Upper lobe of left lung (tissue), 6 donors: ENCODE measurements at regions not wholly inside any gene's neighbourhood (a gene's known extent, or its start where the extent isn't known, plus 50 kb on each side); places are given as distances from the start of the nearest gene placed in this dataset.

Experiments
- ATAC-seq, 2 donors: fragments of 200-7000 bp; cut with Tn5 transposase; one replicate each; pipeline ENCODE4 v1.9.1; 2022; ENCODE audit warnings: mild to moderate bottlenecking in 2 of 2, moderate library complexity in 2 of 2; ENCODE audit not compliant: low FRiP score in 2 of 2
- DNase-seq, 2 donors: peaks; one replicate each; pipeline ENCODE4 v3.0.0-alpha.2; 2019 to 2020
- H3K27ac ChIP-seq, 4 donors: fragments of 200-600 bp; sonication (generic); one replicate each; pipeline ENCODE4 v1.5.1; 2016 to 2019
- H3K27me3 ChIP-seq, 4 donors: fragments of 200-600 bp; sonication (generic); one replicate each; pipeline ENCODE4 v1.5.1; 2017 to 2019
- H3K36me3 ChIP-seq, 4 donors: fragments of 200-600 bp; sonication (generic); one replicate each; pipeline ENCODE4 v1.5.1; 2016 to 2019
- H3K4me1 ChIP-seq, 4 donors: fragments of 200-600 bp; sonication (generic); one replicate each; pipeline ENCODE4 v1.5.1; 2018 to 2019
- H3K4me3 ChIP-seq, 4 donors: fragments of 200-600 bp; sonication (generic); one replicate each; pipeline ENCODE4 v1.5.1; 2017 to 2019; ENCODE audit warnings: mild to moderate bottlenecking in 2 of 4, moderate library complexity in 1 of 4
- H3K9me3 ChIP-seq, 4 donors: fragments of 200-600 bp; sonication (generic); one replicate each; pipeline ENCODE4 v1.5.1; 2018 to 2019
- EP300 ChIP-seq, 4 donors: sonication (generic); formaldehyde crosslinking; IDR thresholded peaks; one replicate each; pipeline ENCODE4 v1.5.1; 2017; ENCODE audit warnings: antibody characterized with exemption in 4 of 4, control low read depth in 2 of 4
- POLR2A ChIP-seq, 4 donors: fragments of 450-650 bp; IDR thresholded peaks; one replicate each; pipeline ENCODE4 v1.5.1; 2016 to 2017; ENCODE audit warnings: antibody characterized with exemption in 4 of 4, mild to moderate bottlenecking in 2 of 4
- POLR2AphosphoS5 ChIP-seq, 2 donors: sonication (generic); formaldehyde crosslinking; IDR thresholded peaks; one replicate each; pipeline ENCODE4 v1.5.1; 2017; ENCODE audit warnings: antibody characterized with exemption in 2 of 2
- WGBS, 2 donors: methylation state at CpG; one replicate each; pipeline ENCODE4 v1.1.5; 2017 to 2018; 5-methylcytosine and 5-hydroxymethylcytosine counted together
- TF ChIP-seq, protein P1 (sequence below), 6 experiments: fragments of 450-650 bp in 4 of 6; fragments of 200-600 bp in 2 of 6; sonication (generic) in 2 of 6; IDR thresholded peaks; one replicate each; pipeline ENCODE4 v1.5.1; 2016 to 2019; ENCODE audit warnings: antibody characterized with exemption in 6 of 6
- donor health status: DM: no; HTN: no; CAD: no; lungs with moderate emphysema.
- donor health status: DM: no; HTN: yes; CAD: no; lungs with severe emphysema.

- H3K27me3 ChIP-seq, result no peaks in the 10 kb centered on the region
- DNase-seq, result no peak
- no peaks in the 10 kb centered on the region for H3K36me3 ChIP-seq
- TF ChIP-seq, protein P1, sequence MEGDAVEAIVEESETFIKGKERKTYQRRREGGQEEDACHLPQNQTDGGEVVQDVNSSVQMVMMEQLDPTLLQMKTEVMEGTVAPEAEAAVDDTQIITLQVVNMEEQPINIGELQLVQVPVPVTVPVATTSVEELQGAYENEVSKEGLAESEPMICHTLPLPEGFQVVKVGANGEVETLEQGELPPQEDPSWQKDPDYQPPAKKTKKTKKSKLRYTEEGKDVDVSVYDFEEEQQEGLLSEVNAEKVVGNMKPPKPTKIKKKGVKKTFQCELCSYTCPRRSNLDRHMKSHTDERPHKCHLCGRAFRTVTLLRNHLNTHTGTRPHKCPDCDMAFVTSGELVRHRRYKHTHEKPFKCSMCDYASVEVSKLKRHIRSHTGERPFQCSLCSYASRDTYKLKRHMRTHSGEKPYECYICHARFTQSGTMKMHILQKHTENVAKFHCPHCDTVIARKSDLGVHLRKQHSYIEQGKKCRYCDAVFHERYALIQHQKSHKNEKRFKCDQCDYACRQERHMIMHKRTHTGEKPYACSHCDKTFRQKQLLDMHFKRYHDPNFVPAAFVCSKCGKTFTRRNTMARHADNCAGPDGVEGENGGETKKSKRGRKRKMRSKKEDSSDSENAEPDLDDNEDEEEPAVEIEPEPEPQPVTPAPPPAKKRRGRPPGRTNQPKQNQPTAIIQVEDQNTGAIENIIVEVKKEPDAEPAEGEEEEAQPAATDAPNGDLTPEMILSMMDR (IDR thresholded peaks at IDR 0.05), result no peak
- no peak overlapping the region for H3K27ac ChIP-seq
- WGBS, 2 donors, result 63 to 79% methylated on average over 1 of the region's 1 CpG
- no peaks in the 10 kb centered on the region for H3K9me3 ChIP-seq
- H3K4me1 ChIP-seq, result no peaks in the 10 kb centered on the region
- no peak overlapping the region for H3K4me3 ChIP-seq
- ATAC-seq, result no peak
These were observed 836.7 kb upstream of the FOXG1 start for GRCh38 chr14:27929797-27930347.

GRCh38 chr14:27938392-27938791 is 828.2 kb upstream of the FOXG1 start:
- DNase-seq (no peak), ATAC-seq (no peak)
- H3K4me3 ChIP-seq, result no peak overlapping the region
- 43 to 69% methylated on average over 1 of the region's 1 CpG for WGBS, 2 donors
- H3K9me3 ChIP-seq, result no peaks in the 10 kb centered on the region
- H3K36me3 ChIP-seq, result no peaks in the 10 kb centered on the region
- no peaks in the 10 kb centered on the region for H3K4me1 ChIP-seq
- no peak overlapping the region for H3K27ac ChIP-seq
- TF ChIP-seq POLR2AphosphoS5 (IDR thresholded peaks at IDR 0.05) (no peak), POLR2A (IDR thresholded peaks at IDR 0.05) (no peak)
- no peaks in the 10 kb centered on the region for H3K27me3 ChIP-seq

DNA sequence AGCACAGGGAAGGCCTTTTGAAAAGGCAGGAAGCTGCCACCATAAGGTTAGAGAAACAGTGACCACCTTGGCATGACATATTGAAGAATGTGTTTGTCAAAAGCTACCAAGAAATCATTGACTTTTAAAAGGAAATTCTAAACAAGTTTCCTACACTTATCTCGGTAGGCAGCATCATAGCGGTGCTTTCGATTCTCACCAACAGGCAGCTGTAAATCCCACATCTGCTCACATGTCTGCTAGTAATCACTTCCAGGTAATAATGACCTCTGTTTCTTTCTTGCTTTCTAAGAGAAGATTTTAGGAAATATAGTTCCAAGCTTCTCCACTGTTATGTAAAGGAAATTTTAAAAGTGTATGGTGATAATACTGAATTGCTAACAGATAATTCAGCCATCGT is 821.1 kb upstream of the FOXG1 start:
- Histone ChIP-seq H3K9me3 (no peaks in the 10 kb centered on the region), H3K4me3 (no peak overlapping the region), H3K27me3 (no peaks in the 10 kb centered on the region), H3K4me1 (no peaks in the 10 kb centered on the region), H3K36me3 (no peaks in the 10 kb centered on the region), H3K27ac (no peak overlapping the region)
- WGBS, 2 donors, result 63 to 81% methylated on average over 4 of the region's 4 CpGs
- TF ChIP-seq POLR2A (IDR thresholded peaks at IDR 0.05) (no peak), POLR2AphosphoS5 (IDR thresholded peaks at IDR 0.05) (no peak), EP300 (IDR thresholded peaks at IDR 0.05) (no peak)
- TF ChIP-seq, protein P1 (IDR thresholded peaks at IDR 0.05), result no peak
- ATAC-seq (no peak), DNase-seq (no peak)

DNA sequence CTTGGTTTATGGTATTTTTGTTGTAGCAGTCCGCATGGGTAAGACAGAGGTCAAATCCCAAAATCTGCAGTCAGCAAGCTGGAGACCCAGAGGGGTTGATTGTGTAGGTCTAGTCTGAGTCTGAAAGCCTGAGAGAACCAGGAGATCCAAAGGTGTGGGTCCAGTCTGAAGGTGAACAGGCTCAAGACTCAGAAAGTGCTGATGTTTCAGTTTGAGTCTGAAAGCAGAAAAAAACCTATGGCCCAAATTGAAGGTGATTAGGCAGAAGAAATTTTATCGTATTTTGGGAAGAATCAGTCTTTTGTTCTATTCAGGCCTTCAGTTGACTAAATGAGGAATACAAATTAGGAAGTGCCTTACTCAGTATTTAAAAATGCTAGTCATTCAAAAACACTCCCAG is 807.8 kb upstream of the FOXG1 start:
- Histone ChIP-seq H3K9me3 (no peaks in the 10 kb centered on the region), H3K27ac (no peak overlapping the region), H3K36me3 (no peaks in the 10 kb centered on the region), H3K4me1 (no peaks in the 10 kb centered on the region), H3K4me3 (no peak overlapping the region), H3K27me3 (no peaks in the 10 kb centered on the region)
- TF ChIP-seq POLR2AphosphoS5 (IDR thresholded peaks at IDR 0.05) (no peak), POLR2A (IDR thresholded peaks at IDR 0.05) (no peak), EP300 (IDR thresholded peaks at IDR 0.05) (no peak)
- TF ChIP-seq, protein P1 (IDR thresholded peaks at IDR 0.05), result no peak
- no peak for DNase-seq
- 83 to 84% methylated on average over 2 of the region's 2 CpGs for WGBS, 2 donors
- ATAC-seq, result no peak

DNA sequence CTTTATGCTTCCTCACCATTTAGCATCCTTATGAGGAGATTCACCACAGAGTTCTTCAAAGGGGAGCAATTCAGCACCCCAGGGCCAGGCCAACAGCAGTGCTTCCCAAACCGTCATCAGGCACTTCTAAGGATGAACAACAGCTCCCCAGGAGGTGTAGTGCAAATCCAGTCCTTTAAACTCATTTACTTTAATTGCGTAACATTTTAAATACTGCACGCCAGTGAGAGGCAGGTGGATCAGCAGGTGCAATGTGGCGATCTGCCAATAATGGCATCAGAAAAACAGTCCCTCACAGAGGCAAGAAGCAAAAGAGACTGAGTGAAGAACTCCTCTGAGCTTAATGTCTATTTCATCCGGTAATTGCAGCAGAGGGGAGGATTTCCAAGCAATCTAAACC is 770.9 kb upstream of the FOXG1 start:
- WGBS, 2 donors, result 52 to 59% methylated on average over 5 of the region's 5 CpGs
- Histone ChIP-seq H3K27ac (no peak overlapping the region), H3K27me3 (no peaks in the 10 kb centered on the region), H3K9me3 (no peaks in the 10 kb centered on the region), H3K4me3 (no peak overlapping the region), H3K4me1 (no peaks in the 10 kb centered on the region), H3K36me3 (no peaks in the 10 kb centered on the region)
- DNase-seq (peak in 1 of 2 donors; percentile 70), ATAC-seq (no peak)
- TF ChIP-seq POLR2A (IDR thresholded peaks at IDR 0.05) (no peak), POLR2AphosphoS5 (IDR thresholded peaks at IDR 0.05) (no peak), EP300 (IDR thresholded peaks at IDR 0.05) (no peak)
- TF ChIP-seq, protein P1 (IDR thresholded peaks at IDR 0.05), result no peak
